Gastroesophageal sphincter (tissue), 3 donors: ENCODE measurements at regions not wholly inside any gene's neighbourhood (a gene's known extent, or its start where the extent isn't known, plus 50 kb on each side); places are given as distances from the start of the nearest gene placed in this dataset.

ENCODE experiments used
- CTCF ChIP-seq, 4 experiments: fragments of 200-600 bp in 2 of 4; fragments of 450-650 bp in 2 of 4; sonication (generic) in 1 of 4; IDR thresholded peaks; one replicate each; pipeline ENCODE4 v1.5.1; 2017 to 2019; ENCODE audit warnings: antibody characterized with exemption in 4 of 4, mild to moderate bottlenecking in 2 of 4, moderate library complexity in 2 of 4
- POLR2A ChIP-seq, 2 donors: fragments of 450-650 bp; IDR thresholded peaks; one replicate each; pipeline ENCODE4 v1.6.1; 2017; ENCODE audit warnings: antibody characterized with exemption in 2 of 2, mild to moderate bottlenecking in 2 of 2, moderate library complexity in 1 of 2
- POLR2AphosphoS5 ChIP-seq: sonication (generic); formaldehyde crosslinking; IDR thresholded peaks from one replicate; pipeline ENCODE4 v1.6.1; 2017; ENCODE audit warnings: antibody characterized with exemption

GRCh38 chr2:207478572-207478971 is 51.2 kb upstream of the CREB1 start:
- TF ChIP-seq CTCF (IDR thresholded peaks at IDR 0.05) (no peak), POLR2AphosphoS5 (no peak), POLR2A (IDR thresholded peaks at IDR 0.05) (no peak)
